Type B pancreatic cell (in vitro differentiated cells): ENCODE measurements at regions not wholly inside any gene's neighbourhood (a gene's known extent, or its start where the extent isn't known, plus 50 kb on each side); places are given as distances from the start of the nearest gene placed in this dataset.

Experiments
- DNase-seq: peaks from one replicate; pipeline ENCODE4 v3.0.0; 2021; ENCODE audit warnings: mixed read lengths; ENCODE audit not compliant: unreplicated experiment; ENCODE audit errors: extremely low spot score
- H3K27ac Mint-ChIP-seq: 2 replicates; pipeline ENCODE4 v1.8.0; 2021; ENCODE audit warnings: mild to moderate bottlenecking, mixed read lengths
- H3K27me3 Mint-ChIP-seq: 2 replicates; pipeline ENCODE4 v1.8.0; 2021; ENCODE audit warnings: mixed read lengths
- H3K36me3 Mint-ChIP-seq: 2 replicates; pipeline ENCODE4 v1.8.0; 2021; ENCODE audit warnings: mixed read lengths
- H3K4me1 Mint-ChIP-seq: one replicate; pipeline ENCODE4 v1.8.0; 2021; ENCODE audit warnings: mixed read lengths; ENCODE audit not compliant: unreplicated experiment
- H3K4me3 Mint-ChIP-seq: 2 replicates; pipeline ENCODE4 v1.8.0; 2021; ENCODE audit warnings: mild to moderate bottlenecking, mixed read lengths
- H3K9me3 Mint-ChIP-seq: 2 replicates; pipeline ENCODE4 v1.8.0; 2021; ENCODE audit warnings: mixed read lengths
- CTCF ChIP-seq: fragments of 200-600 bp; sonication (generic); conservative IDR thresholded peaks from 2 replicates; pipeline ENCODE4 v1.5.0; 2021; ENCODE audit warnings: antibody characterized with exemption, mild to moderate bottlenecking

DNA sequence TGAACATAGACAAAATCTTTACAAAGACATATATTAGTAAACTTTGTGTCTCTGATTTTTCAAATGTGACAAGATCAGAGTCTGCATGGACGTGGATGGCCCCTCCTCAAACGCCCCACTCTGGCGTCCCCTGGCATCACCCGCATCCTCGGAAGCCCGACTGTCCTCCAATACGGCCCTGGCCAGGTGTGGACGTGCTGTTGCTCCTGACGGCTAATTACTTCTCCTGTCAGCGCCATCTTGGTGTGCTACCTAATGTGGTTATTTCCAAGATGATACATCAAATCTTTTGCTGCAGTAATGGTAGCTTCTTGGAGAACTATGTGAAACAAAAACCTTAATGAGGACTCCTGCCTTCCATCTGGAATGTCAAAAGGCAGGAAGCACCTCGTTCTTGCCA is 747.4 kb upstream of the SALL3 start:
- Mint-ChIP-seq H3K4me3 (no peak overlapping the region), H3K36me3 (no peaks in the 10 kb centered on the region), H3K27ac (no peak overlapping the region), H3K27me3 (peaks cover 26% of the 10 kb centered on the region), H3K4me1 (no peaks in the 10 kb centered on the region), H3K9me3 (no peaks in the 10 kb centered on the region)
- no peak for DNase-seq
- no peak for TF ChIP-seq CTCF

- peaks cover 4% of the 10 kb centered on the region for H3K36me3 Mint-ChIP-seq
- H3K9me3 Mint-ChIP-seq = no peaks in the 10 kb centered on the region
- no peak for TF ChIP-seq CTCF
- no peak for DNase-seq
- no peak overlapping the region for H3K4me3 Mint-ChIP-seq
- H3K27ac Mint-ChIP-seq = no peak overlapping the region
- H3K4me1 Mint-ChIP-seq = peaks cover 17% of the 10 kb centered on the region
- H3K27me3 Mint-ChIP-seq = peaks cover 14% of the 10 kb centered on the region
Observed at GRCh38 chr18:78237864-78238263, 741.8 kb upstream of the SALL3 start.

DNA sequence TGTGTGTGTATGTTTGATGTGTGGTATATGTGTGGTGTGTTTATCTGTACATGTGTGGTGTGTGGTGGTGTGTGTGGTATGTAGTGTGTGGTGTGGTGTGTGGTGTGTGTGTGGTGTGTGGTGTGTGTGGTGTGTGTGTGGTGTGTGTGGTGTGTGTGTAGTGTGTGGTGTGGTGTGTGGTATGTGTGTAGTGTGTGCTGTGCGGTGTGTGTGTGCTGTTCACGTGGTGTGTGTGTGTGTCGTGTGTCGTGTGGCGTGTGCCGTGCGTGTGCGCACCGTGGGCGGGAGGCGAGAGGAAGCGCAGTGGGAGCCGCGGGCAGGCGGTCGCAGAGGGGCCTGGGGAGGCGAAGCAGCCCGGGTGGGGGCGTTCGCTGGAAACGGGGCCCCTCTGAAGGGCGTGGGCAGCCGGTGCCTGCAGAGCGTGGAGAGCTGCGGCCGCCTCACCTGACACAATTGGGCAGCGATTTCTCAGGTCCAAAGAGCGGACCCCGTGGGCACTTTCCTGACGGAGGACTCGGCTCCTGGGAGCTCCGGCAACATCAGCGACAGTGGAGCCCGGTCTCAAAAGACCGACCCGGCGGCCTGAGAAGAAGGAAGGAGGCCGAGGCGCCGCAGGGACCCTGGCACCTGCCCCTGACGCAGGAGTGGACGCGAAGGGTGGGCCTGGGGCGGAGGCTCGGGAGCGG is 741.1 kb upstream of the SALL3 start:
- peaks cover 19% of the 10 kb centered on the region for H3K4me1 Mint-ChIP-seq
- H3K27ac Mint-ChIP-seq = no peak overlapping the region
- TF ChIP-seq CTCF = no peak
- no peak for DNase-seq
- no peaks in the 10 kb centered on the region for H3K9me3 Mint-ChIP-seq
- H3K27me3 Mint-ChIP-seq = peaks cover 14% of the 10 kb centered on the region
- no peak overlapping the region for H3K4me3 Mint-ChIP-seq
- peaks cover 4% of the 10 kb centered on the region for H3K36me3 Mint-ChIP-seq

DNA sequence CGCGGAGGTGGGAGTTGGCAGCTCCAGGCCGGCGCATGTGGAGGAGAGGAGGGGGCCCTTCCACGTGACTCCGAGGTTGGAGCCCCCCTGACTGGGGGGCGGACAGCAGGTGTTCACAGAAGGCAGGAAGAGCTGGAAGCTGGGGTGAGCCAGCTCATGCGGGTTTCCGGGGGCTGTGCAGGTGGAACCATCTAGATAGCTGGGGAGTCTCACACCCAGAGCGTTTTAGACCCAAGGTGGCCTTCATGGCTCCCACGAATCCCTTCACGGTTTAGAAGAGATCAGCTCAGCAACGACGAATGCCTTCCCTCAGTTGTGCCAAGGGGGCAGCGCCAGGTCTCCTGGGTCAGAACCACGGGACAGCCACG is 740.5 kb upstream of the SALL3 start:
- peaks cover 14% of the 10 kb centered on the region for H3K27me3 Mint-ChIP-seq
- H3K27ac Mint-ChIP-seq = no peak overlapping the region
- peaks cover 4% of the 10 kb centered on the region for H3K36me3 Mint-ChIP-seq
- DNase-seq = no peak
- no peaks in the 10 kb centered on the region for H3K9me3 Mint-ChIP-seq
- no peak for TF ChIP-seq CTCF
- H3K4me1 Mint-ChIP-seq = peaks cover 21% of the 10 kb centered on the region
- H3K4me3 Mint-ChIP-seq = no peak overlapping the region

- peaks cover 21% of the 10 kb centered on the region for H3K4me1 Mint-ChIP-seq
- peaks cover 4% of the 10 kb centered on the region for H3K36me3 Mint-ChIP-seq
- no peak for DNase-seq
- no peak overlapping the region for H3K4me3 Mint-ChIP-seq
- H3K9me3 Mint-ChIP-seq = no peaks in the 10 kb centered on the region
- H3K27ac Mint-ChIP-seq = no peak overlapping the region
- TF ChIP-seq CTCF = no peak
- H3K27me3 Mint-ChIP-seq = peaks cover 14% of the 10 kb centered on the region
Observed at GRCh38 chr18:78240101-78240500, 739.5 kb upstream of the SALL3 start.
